Type B pancreatic cell (in vitro differentiated cells): ENCODE measurements at regions not wholly inside any gene's neighbourhood (a gene's known extent, or its start where the extent isn't known, plus 50 kb on each side); places are given as distances from the start of the nearest gene placed in this dataset.
"Not testable (repeated sequence)": the region's sequence is repeated elsewhere in the genome, so short reads cannot be mapped to it uniquely, and the experiment has no call there.

Experiments
- DNase-seq: peaks from one replicate; pipeline ENCODE4 v3.0.0; 2021; ENCODE audit warnings: mixed read lengths; ENCODE audit not compliant: unreplicated experiment; ENCODE audit errors: extremely low spot score
- H3K27ac Mint-ChIP-seq: 2 replicates; pipeline ENCODE4 v1.8.0; 2021; ENCODE audit warnings: mild to moderate bottlenecking, mixed read lengths
- H3K27me3 Mint-ChIP-seq: 2 replicates; pipeline ENCODE4 v1.8.0; 2021; ENCODE audit warnings: mixed read lengths
- H3K36me3 Mint-ChIP-seq: 2 replicates; pipeline ENCODE4 v1.8.0; 2021; ENCODE audit warnings: mixed read lengths
- H3K4me1 Mint-ChIP-seq: one replicate; pipeline ENCODE4 v1.8.0; 2021; ENCODE audit warnings: mixed read lengths; ENCODE audit not compliant: unreplicated experiment
- H3K4me3 Mint-ChIP-seq: 2 replicates; pipeline ENCODE4 v1.8.0; 2021; ENCODE audit warnings: mild to moderate bottlenecking, mixed read lengths
- H3K9me3 Mint-ChIP-seq: 2 replicates; pipeline ENCODE4 v1.8.0; 2021; ENCODE audit warnings: mixed read lengths
- TF ChIP-seq, protein P1 (sequence below): fragments of 200-600 bp; sonication (generic); conservative IDR thresholded peaks from 2 replicates; pipeline ENCODE4 v1.5.0; 2021; ENCODE audit warnings: antibody characterized with exemption, mild to moderate bottlenecking

GRCh38 chr3:51610708-51611107, 60.3 kb upstream of the TEX264 start:
- no peak for DNase-seq
- peaks cover 14% of the 10 kb centered on the region for H3K36me3 Mint-ChIP-seq
- H3K9me3 Mint-ChIP-seq, result no peaks in the 10 kb centered on the region
- no peak overlapping the region for H3K4me3 Mint-ChIP-seq
- no peaks in the 10 kb centered on the region for H3K27me3 Mint-ChIP-seq
- H3K27ac Mint-ChIP-seq, result no peak overlapping the region
- H3K4me1 Mint-ChIP-seq, result peaks cover 12% of the 10 kb centered on the region
- TF ChIP-seq, protein P1, sequence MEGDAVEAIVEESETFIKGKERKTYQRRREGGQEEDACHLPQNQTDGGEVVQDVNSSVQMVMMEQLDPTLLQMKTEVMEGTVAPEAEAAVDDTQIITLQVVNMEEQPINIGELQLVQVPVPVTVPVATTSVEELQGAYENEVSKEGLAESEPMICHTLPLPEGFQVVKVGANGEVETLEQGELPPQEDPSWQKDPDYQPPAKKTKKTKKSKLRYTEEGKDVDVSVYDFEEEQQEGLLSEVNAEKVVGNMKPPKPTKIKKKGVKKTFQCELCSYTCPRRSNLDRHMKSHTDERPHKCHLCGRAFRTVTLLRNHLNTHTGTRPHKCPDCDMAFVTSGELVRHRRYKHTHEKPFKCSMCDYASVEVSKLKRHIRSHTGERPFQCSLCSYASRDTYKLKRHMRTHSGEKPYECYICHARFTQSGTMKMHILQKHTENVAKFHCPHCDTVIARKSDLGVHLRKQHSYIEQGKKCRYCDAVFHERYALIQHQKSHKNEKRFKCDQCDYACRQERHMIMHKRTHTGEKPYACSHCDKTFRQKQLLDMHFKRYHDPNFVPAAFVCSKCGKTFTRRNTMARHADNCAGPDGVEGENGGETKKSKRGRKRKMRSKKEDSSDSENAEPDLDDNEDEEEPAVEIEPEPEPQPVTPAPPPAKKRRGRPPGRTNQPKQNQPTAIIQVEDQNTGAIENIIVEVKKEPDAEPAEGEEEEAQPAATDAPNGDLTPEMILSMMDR, result no peak

DNA sequence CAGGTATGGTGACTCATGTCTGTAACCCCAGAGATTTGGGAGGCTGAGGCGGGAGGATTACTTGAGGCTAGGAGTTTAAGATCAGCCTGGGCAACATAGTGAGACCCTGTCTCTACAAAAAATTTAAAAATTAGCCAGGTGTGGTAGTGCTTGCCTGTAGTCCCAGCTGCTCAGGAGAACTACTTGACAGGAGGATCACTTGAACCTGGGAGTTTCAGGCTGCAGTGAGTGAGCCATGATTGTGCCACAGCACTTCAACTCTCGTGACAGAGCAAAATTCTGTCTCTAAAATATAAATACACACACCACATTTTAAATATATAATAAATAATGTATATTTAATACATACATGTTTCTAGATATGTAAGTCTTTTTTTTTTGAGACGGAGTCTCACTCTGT, 53.5 kb upstream of the TEX264 start:
- Mint-ChIP-seq H3K27ac (no peak overlapping the region), H3K4me1 (peaks cover 28% of the 10 kb centered on the region), H3K9me3 (no peaks in the 10 kb centered on the region), H3K27me3 (no peaks in the 10 kb centered on the region), H3K36me3 (peaks cover 4% of the 10 kb centered on the region), H3K4me3 (no peak overlapping the region)
- DNase-seq, result no peak
- TF ChIP-seq, protein P1, result no peak

DNA sequence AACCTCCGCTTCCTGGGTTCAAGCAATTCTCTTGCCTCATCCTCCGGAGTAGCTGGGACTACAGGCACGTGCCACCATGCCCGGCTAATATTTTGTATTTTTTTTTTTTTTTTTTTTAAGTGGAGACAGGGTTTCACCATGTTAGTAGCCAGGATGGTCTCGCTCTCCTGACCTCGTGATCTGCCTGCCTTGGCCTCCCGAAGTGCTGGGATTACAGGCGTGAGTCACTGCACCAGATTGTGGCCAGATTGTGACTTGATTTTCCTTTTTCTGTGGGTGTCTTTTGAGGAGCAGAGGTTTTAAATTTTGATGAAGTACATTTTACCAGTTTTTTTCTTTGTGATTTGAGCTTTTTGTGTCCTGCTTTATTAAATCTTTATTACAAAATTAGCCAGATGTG, 53.0 kb upstream of the TEX264 start:
- Mint-ChIP-seq H3K27ac (peak overlapping the region; percentile 9), H3K4me1 (peaks cover 28% of the 10 kb centered on the region)
- not testable (repeated sequence) for H3K36me3 Mint-ChIP-seq, H3K4me3 Mint-ChIP-seq, H3K27me3 Mint-ChIP-seq, H3K9me3 Mint-ChIP-seq, DNase-seq

- peaks cover 28% of the 10 kb centered on the region for H3K4me1 Mint-ChIP-seq
- TF ChIP-seq, protein P1, result no peak
- no peak for DNase-seq
- H3K36me3 Mint-ChIP-seq, result peaks cover 4% of the 10 kb centered on the region
- no peaks in the 10 kb centered on the region for H3K9me3 Mint-ChIP-seq
- peak overlapping the region; percentile 9 for H3K27ac Mint-ChIP-seq
- H3K4me3 Mint-ChIP-seq, result no peak overlapping the region
- H3K27me3 Mint-ChIP-seq, result no peaks in the 10 kb centered on the region
Measured at GRCh38 chr3:51618496-51618895, 52.6 kb upstream of the TEX264 start.

DNA sequence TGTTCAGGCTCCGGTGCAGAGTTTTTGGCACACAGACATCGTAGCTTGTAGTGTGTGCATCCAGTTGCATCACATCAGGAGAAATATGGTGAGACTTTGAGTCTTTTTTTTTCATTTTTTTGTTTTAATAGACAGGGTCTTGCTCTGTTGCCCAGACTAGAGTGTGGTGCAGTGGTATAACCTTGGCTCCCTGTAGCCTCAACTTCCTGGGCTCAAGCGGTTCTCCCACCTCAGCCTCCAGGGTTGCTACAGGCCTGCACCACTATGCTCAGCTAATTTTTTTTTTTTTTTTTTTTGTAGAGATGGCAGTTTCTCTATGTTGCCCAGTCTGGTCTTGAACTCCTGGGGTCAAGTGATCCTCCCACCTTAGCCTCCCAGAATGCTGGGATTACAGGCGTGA, 51.1 kb upstream of the TEX264 start:
- H3K4me1 Mint-ChIP-seq, result peaks cover 28% of the 10 kb centered on the region
- no peaks in the 10 kb centered on the region for H3K9me3 Mint-ChIP-seq
- no peak overlapping the region for H3K27ac Mint-ChIP-seq
- TF ChIP-seq, protein P1, result no peak
- no peak overlapping the region for H3K4me3 Mint-ChIP-seq
- no peaks in the 10 kb centered on the region for H3K27me3 Mint-ChIP-seq
- peaks cover 4% of the 10 kb centered on the region for H3K36me3 Mint-ChIP-seq
- no peak for DNase-seq

DNA sequence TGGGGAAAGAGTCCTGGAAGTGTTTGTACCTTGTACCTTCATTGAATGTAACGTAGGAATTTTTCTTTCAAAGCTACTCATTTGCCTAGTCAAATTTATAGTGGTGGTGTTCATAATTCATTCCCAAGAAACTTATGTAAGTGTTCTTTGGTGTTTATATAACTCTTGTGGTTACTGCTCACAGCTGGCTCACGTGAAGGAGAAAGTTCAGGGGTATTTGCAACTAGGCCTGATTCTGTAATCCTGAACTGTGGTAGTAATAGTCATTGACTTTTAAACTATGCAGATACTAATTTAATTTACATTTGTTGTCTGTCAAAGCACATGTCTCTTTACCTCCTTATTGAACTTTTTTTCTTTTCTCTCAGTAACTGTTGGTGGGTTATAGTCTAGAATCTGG, 50.5 kb upstream of the TEX264 start:
- peaks cover 4% of the 10 kb centered on the region for H3K36me3 Mint-ChIP-seq
- no peak overlapping the region for H3K4me3 Mint-ChIP-seq
- TF ChIP-seq, protein P1, result no peak
- no peaks in the 10 kb centered on the region for H3K27me3 Mint-ChIP-seq
- no peaks in the 10 kb centered on the region for H3K9me3 Mint-ChIP-seq
- DNase-seq, result no peak
- H3K4me1 Mint-ChIP-seq, result peaks cover 28% of the 10 kb centered on the region
- peak overlapping the region; percentile 31 for H3K27ac Mint-ChIP-seq
